HEK293T (cell line): ENCODE measurements at regions not wholly inside any gene's neighbourhood (a gene's known extent, or its start where the extent isn't known, plus 50 kb on each side); places are given as distances from the start of the nearest gene placed in this dataset.

Experiments
- CTCF ChIA-PET: fragments of 350-600 bp; formaldehyde crosslinking; extraction: SDS; loops from one replicate; lab custom pipeline; 2021; ENCODE audit warnings: antibody characterized with exemption, inconsistent platforms; lab: Yijun Ruan, JAX
- POLR2A ChIA-PET: fragments of 350-600 bp; formaldehyde crosslinking; extraction: SDS; loops from one replicate; lab custom pipeline; 2020; ENCODE audit warnings: antibody characterized with exemption, inconsistent platforms; lab: Yijun Ruan, JAX
- DNase-seq: peaks from one replicate; pipeline ENCODE4 v3.0.0; 2012; ENCODE audit warnings: mixed read lengths; ENCODE audit errors: extremely low spot score
- ARNT ChIP-seq: fragments of 450-650 bp; IDR thresholded peaks from 2 replicates; pipeline ENCODE4 v1.6.1; 2017; ENCODE audit warnings: mild to moderate bottlenecking
- BHLHE40 ChIP-seq: fragments of 450-650 bp; IDR thresholded peaks from 2 replicates; pipeline ENCODE4 v1.6.1; 2016; ENCODE audit warnings: mild to moderate bottlenecking, moderate library complexity, borderline replicate concordance
- CTBP1 ChIP-seq: fragments of 450-650 bp; IDR thresholded peaks from 2 replicates; pipeline ENCODE4 v1.6.1; 2016; ENCODE audit warnings: borderline replicate concordance
- ELF4 ChIP-seq: fragments of 450-650 bp; IDR thresholded peaks from 2 replicates; pipeline ENCODE4 v1.6.1; 2017; ENCODE audit warnings: antibody characterized with exemption
- FOXA1 ChIP-seq: fragments of 450-650 bp; IDR thresholded peaks from 2 replicates; pipeline ENCODE4 v1.6.1; 2016; ENCODE audit warnings: mild to moderate bottlenecking
- FOXK2 ChIP-seq: fragments of 450-650 bp; IDR thresholded peaks from 2 replicates; pipeline ENCODE4 v1.6.1; 2016; ENCODE audit warnings: mild to moderate bottlenecking
- FOXM1 ChIP-seq: fragments of 450-650 bp; IDR thresholded peaks from 2 replicates; pipeline ENCODE4 v1.6.1; 2017; ENCODE audit warnings: mild to moderate bottlenecking, borderline replicate concordance
- HDGF ChIP-seq: fragments of 450-650 bp; IDR thresholded peaks from 2 replicates; pipeline ENCODE4 v1.6.1; 2017; ENCODE audit warnings: antibody characterized with exemption, borderline replicate concordance
- L3MBTL2 ChIP-seq: fragments of 450-650 bp; conservative IDR thresholded peaks from 2 replicates; pipeline ENCODE4 v1.6.1; 2016; ENCODE audit warnings: mild to moderate bottlenecking
- LEF1 ChIP-seq: fragments of 450-650 bp; IDR thresholded peaks from 2 replicates; pipeline ENCODE4 v1.6.1; 2017; ENCODE audit warnings: mild to moderate bottlenecking, borderline replicate concordance
- NFRKB ChIP-seq: fragments of 450-650 bp; IDR thresholded peaks from 2 replicates; pipeline ENCODE4 v1.6.1; 2016; ENCODE audit warnings: mild to moderate bottlenecking, moderate library complexity
- SP1 ChIP-seq: fragments of 450-650 bp; IDR thresholded peaks from 2 replicates; pipeline ENCODE4 v1.6.1; 2017
- SUZ12 ChIP-seq: fragments of 450-650 bp; IDR thresholded peaks from 2 replicates; pipeline ENCODE4 v1.6.1; 2016; ENCODE audit warnings: mild to moderate bottlenecking
- TARDBP ChIP-seq: fragments of 450-650 bp; IDR thresholded peaks from 2 replicates; pipeline ENCODE4 v1.6.1; 2016
- ZNF384 ChIP-seq: fragments of 450-650 bp; IDR thresholded peaks from 2 replicates; pipeline ENCODE4 v1.6.1; 2016
- TF ChIP-seq, protein P1 (sequence below): fragments of 450-650 bp; IDR thresholded peaks from 2 replicates; pipeline ENCODE4 v1.6.1; 2016

DNA sequence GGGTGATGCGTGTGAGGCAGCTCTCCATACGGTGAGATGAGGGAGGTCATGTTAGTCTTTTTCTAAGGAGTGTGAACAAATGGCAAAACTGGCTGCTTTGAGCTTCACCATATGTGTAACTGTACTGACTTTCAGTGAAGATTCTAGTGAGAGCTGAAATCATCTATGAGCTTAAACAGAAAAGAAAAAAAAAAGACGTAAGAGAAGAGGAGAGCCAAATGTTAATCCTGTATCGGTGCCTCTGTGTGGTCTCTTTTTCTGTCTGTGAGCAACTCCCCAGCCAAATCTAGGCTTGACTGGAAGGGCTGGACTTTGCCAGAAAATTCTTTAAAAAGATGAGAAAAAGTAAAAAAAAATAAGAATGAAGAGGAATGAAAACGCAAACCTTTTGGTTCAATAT lies 209.7 kb upstream of the TUT7 start:
- TF ChIP-seq BHLHE40 (no peak), FOXA1 (no peak), LEF1 (no peak), TARDBP (no peak), CTBP1 (no peak)
- no peak for DNase-seq
- POLR2A ChIA-PET = no interaction called here
- CTCF ChIA-PET = no interaction called here

- CTCF ChIA-PET = no interaction called here
- TF ChIP-seq SP1 (no peak), FOXM1 (no peak)
- POLR2A ChIA-PET = no interaction called here
- DNase-seq = no peak
Observed at GRCh38 chr9:86563350-86563749, 209.1 kb upstream of the TUT7 start.

- POLR2A ChIA-PET = no interaction called here
Observed at GRCh38 chr9:86562691-86563090, 208.5 kb upstream of the TUT7 start.

DNA sequence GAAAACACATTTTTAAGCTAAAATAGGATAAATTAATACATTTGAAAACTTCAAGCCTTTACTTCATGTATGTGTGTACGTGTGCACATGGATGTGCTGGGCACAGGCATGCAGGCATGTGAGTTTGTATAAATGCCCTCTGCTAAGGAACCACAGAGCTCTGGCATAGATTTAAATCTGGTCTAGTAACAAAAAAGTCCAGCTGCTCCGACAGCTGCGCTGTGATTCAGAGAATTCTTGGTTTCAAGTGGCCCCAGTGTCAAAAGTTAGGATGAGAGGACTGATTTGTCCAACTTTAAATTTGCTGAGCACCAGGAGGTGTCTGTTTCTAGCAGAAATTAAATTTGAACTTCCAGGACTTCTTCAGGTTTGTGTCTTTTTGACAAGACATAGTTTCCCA lies 203.7 kb upstream of the TUT7 start:
- TF ChIP-seq, protein P1, sequence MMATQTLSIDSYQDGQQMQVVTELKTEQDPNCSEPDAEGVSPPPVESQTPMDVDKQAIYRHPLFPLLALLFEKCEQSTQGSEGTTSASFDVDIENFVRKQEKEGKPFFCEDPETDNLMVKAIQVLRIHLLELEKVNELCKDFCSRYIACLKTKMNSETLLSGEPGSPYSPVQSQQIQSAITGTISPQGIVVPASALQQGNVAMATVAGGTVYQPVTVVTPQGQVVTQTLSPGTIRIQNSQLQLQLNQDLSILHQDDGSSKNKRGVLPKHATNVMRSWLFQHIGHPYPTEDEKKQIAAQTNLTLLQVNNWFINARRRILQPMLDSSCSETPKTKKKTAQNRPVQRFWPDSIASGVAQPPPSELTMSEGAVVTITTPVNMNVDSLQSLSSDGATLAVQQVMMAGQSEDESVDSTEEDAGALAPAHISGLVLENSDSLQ = no peak
- TF ChIP-seq ELF4 (no peak), HDGF (no peak), BHLHE40 (no peak), L3MBTL2 (no peak), NFRKB (no peak), TARDBP (no peak), LEF1 (no peak), ARNT (no peak), FOXA1 (no peak)
- POLR2A ChIA-PET = no interaction called here
- CTCF ChIA-PET = no interaction called here
- no peak for DNase-seq

More at GRCh38 chr9:86562691-86563090, 208.5 kb upstream of the TUT7 start:
- DNase-seq = no peak
- CTCF ChIA-PET = no interaction called here
- TF ChIP-seq CTBP1 = no peak

DNA sequence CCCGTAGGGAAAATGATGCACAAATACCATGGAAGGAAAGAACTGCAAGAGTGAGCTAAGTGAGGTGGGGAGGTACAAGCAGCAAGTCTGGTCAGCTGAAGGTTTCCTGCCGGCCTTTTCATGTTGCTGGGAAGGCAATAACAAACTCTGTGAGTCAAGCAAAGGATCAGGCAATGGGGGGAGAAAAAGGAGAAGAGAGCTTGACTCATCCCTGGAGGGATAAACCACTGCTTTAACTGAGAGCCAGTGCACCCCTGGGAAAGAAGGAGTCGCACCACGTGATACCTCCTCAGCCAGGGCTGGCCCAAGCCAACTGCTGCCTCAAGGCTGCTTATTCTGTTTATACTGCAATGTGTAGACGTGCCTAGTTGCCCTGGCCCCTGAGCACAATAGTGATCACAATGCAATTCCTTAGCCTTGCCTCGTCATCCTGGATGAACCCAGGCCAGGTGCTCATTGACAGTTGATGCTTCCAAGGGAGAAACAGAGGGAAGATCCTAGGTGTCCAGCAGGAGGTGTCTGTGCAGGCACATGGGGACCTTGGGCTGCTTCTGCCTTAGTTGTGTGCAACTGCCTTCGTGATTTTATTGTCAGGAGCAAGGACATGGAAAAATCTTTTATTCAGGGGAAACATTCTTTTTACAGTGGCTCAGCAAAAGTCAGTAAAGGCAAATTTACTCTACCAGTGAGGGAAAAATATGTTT lies 203.0 kb upstream of the TUT7 start:
- no peak for DNase-seq

GRCh38 chr9:86555661-86556060 lies 201.5 kb upstream of the TUT7 start:
- POLR2A ChIA-PET = no interaction called here

More for the DNA sequence above, 203.0 kb upstream of the TUT7 start:
- ChIA-PET POLR2A (no interaction called here), CTCF (interaction anchor here (0.6 kb wide), 1 partner anchor 56 kb away, joined by 3 read pairs; no protein-coding TSS in a partner anchor)
- TF ChIP-seq BHLHE40 (no peak), FOXA1 (no peak), ELF4 (no peak), SP1 (no peak), HDGF (no peak), L3MBTL2 (no peak), TARDBP (no peak), ARNT (no peak), FOXM1 (no peak), LEF1 (no peak), FOXK2 (no peak), CTBP1 (no peak), SUZ12 (no peak), ZNF384 (no peak), NFRKB (no peak)
- TF ChIP-seq, protein P1 = no peak

GRCh38 chr9:86550401-86550800 lies 196.2 kb upstream of the TUT7 start:
- no peak for TF ChIP-seq L3MBTL2
- no peak for TF ChIP-seq SUZ12
- CTCF ChIA-PET = no interaction called here
- DNase-seq = no peak
- POLR2A ChIA-PET = no interaction called here

More at GRCh38 chr9:86555661-86556060, 201.5 kb upstream of the TUT7 start:
- no peak for TF ChIP-seq CTBP1
- TF ChIP-seq FOXM1 = no peak
- TF ChIP-seq, protein P1 = no peak
- TF ChIP-seq LEF1 = no peak
- TF ChIP-seq SP1 = no peak
- TF ChIP-seq BHLHE40 = no peak
- TF ChIP-seq HDGF = no peak
- no peak for TF ChIP-seq NFRKB
- no peak for TF ChIP-seq L3MBTL2
- TF ChIP-seq FOXK2 = no peak
- DNase-seq = no peak
- CTCF ChIA-PET = no interaction called here
